ENCODE measurements at regions not wholly inside any gene's neighbourhood (a gene's known extent, or its start where the extent isn't known, plus 50 kb on each side); places are given as distances from the start of the nearest gene placed in this dataset.

DNA sequence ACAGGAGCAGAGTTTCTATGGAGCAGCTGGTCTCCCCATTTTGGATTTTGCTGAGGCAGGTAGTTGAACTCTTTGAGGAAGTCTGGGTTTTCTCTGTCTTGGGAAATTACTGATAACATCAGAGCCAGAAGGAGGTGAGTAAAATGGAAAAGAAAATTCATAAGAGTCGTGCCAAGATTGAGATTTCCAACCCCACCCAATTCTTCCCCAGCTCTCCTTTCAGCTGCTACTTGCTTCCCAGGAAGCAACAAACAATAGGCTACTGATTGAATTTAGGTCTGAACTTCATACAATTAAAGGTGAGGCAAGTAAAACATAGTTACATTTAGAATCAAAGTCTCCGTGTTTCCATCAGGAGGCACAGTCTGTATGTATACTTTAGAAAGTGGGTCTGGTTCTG lies 54.6 kb upstream of the EOLA2 start:
- ATAC-seq, result no peak

DNA sequence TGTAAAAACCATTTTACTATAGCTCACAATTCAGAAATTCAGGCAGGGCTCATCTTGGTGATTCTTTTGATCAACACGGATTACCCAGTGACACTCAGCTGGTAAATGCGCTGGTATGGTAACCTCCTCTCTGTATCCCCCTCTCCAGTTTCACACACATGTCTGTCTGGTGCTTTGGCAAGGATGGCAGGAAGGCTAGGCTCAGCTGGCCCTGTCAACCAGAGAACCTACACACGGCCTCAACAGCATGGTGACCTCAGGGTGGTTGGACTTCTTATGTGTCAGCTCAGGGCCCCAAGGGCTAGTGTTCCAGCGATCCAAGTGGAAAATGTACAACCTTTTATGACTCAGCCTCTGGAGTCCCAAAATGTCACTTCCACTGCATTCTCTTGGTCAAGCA lies 55.7 kb upstream of the EOLA2 start:
- no peak for ATAC-seq

DNA sequence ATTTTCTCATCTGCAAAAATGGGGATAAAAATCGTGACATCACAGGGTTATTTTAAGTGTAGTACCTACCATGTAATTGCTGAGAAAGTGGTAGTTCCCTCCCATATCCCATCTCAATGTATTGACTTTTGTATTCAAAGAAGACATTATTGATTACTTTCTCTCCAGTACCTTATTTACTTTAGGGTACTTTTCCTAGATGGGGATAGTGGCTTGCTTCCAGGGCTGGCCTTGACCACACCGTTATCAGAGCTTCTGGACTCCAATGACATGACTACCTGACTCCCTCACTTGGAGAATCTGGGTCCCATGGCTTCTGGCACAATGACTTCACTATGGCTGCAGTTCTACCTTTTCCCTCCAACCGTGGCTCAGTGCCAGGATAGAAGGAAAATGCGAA lies 58.2 kb upstream of the EOLA2 start:
- ATAC-seq, result no peak

GRCh38 chrX:150005027-150005426 lies 66.7 kb upstream of the EOLA2 start:
- ATAC-seq, result no peak

DNA sequence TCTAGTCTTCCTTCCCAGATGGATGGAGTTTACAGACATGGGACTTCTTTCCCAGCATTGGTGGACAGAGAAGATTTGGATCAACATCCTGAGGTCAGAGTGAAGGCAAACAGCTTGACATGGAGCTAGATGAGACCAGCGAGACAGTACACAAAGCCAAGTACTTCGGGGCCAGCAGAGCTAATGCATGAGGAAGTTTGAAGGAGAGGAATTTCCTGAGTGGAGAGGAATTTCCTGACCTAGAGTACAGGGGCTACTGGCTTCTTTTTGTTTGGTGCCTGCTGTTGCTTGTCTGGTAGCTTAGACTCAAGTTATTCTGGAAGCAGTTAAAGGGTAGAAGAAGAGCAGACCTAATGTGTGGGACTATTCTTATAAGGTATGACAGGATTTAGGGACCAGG lies 69.1 kb upstream of the EOLA2 start:
- no peak for ATAC-seq

DNA sequence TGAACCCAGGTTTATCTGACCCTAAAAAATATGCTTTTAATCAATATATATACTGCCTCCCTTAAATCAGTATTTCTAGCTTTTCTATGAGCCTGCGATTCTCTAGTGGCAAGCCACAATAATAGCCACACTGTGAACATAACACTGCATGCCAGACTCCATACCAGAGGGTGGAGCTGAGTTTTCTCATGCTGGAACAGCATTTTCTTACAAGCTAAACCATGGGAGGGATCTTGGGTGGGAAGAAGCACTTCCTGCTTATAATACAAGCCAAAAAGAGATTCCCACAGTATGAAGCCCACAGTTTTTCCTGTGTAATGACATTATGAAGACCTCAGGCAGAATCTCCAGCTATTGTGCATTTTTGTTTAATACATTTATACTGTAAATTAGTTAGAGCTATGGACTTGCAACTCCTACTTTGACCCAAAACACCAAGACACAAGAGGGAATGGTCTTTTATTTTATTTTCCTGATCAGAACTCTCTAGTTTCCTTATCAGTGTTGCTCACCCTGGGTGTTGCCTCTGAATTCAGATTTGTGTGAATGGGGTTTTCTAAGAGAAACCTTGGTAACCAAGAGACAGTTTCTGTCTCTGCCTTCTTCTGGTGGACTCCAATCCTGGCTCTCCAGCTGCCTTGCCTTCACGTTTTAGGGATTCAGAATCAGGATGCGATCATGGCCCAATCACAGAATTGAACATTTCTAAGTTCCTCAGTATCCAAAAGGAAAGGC lies 74.5 kb upstream of the EOLA2 start:
- ATAC-seq, result no peak

- no peak for ATAC-seq
Measured at GRCh38 chrX:150014525-150014924, 76.2 kb upstream of the EOLA2 start.

- ATAC-seq, result no peak
Measured at GRCh38 chrX:150017868-150018267, 79.6 kb upstream of the EOLA2 start.

- ATAC-seq, result no peak
Measured at GRCh38 chrX:150018931-150019361, 80.7 kb upstream of the EOLA2 start.

GRCh38 chrX:150028692-150029091 lies 90.4 kb upstream of the EOLA2 start:
- no peak for ATAC-seq

GRCh38 chrX:150032742-150033141 lies 94.5 kb upstream of the EOLA2 start:
- no peak for ATAC-seq

- ATAC-seq, result no peak
Measured at GRCh38 chrX:150034788-150035187, 96.5 kb upstream of the EOLA2 start.

DNA sequence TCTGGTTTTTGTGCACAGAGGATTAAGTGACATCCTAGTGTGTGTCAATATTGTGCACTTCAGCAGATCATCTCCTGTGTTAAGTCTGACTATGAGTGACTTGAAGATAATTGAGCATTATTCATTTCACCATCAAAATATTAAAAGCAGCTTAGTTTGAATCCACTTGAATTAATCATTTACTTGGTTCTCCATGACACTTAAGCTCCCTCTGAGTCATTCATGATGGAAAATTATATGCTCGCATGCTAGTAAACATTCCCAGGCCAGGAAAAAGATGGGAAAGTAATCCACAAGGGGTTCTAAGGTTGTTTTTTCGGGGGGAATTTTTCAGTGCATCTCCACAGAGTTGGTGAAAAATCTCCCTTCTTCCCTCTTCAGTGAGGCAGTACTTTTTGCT lies 97.2 kb upstream of the EOLA2 start:
- no peak for ATAC-seq

DNA sequence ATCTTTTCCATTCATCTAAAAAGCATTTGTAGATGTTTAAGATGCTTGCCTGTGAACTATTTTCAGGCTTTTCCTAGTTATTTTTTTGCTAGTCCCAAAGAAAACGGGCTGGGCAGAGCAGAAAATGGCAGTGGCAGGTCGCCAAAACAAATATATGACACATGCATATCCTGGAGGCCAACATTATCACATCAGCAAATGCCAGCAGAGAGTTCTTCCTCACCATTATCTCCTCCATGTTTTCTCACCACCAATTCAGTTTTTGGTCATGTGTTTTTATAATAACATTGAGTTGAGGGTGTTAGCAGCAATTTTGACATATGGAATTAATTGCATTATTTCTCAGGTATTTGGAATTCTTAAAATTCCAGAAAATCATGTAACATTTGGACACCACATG lies 97.9 kb upstream of the EOLA2 start:
- ATAC-seq, result no peak

DNA sequence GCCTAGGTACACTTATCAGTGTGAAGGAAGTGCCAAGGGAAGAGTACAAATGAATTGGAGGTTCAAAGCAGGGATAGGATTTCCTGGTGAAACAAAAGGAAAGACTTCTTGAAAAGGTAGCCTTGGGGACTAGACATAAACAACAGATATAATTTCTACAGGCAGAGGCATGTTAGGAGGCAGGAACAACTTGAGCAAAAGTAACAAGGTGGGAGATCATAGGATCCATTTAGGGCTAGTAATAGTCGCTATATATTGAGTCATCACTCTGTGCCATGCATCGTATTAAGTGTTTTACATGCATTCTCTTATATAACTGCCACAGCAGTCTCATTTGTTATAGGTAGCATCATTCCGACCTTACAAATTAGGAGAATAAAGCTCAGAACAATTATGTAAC lies 98.3 kb upstream of the EOLA2 start:
- no peak for ATAC-seq

DNA sequence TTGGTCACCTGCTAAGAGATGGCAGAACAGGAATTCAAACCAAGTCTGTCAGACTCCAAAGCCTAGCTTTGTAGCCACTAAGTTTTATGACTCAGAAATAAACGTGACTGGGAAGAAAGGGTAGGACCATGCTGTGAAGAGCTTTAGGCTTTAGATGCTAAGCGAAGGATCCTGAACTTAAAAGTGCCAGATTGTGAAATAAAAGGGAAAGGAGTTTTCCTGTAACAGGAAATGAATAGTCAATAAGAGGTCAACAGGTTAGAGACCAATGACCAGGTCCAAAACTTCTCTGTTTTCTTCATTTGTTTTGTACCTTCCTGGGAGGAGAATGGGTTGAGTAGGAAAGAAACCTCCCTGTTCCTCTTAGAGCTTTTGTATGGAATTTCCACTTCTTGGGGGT lies 98.8 kb upstream of the EOLA2 start:
- no peak for ATAC-seq

GRCh38 chrX:150038315-150038714 lies 100.0 kb upstream of the EOLA2 start:
- ATAC-seq, result no peak

DNA sequence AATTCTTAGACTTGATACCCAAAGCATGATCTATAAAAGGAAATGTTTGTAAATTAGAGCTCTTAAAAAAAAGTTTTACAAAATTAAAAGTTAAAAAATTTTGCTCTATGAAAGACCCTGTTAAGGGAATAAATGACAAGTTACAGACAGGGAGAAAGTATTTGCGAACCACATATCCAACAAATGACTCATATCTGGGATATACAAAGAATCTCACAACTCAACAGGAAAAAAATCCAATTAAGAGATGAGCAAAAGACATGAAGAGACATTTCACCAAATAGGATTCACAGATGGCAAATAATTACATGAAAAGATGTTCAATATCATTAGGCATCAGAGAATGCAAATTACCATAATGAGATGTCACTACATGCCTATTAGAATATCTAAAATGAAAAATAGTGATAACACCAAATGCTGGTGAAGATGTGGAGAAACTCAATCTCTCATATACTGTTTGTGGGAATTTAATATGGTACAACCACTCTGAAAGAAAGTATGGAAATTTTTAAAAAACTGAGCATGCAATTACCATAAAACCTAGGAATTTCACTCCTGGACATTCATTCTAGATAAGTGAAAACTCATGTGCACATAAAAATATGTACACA lies 100.8 kb upstream of the EOLA2 start:
- ATAC-seq, result no peak

DNA sequence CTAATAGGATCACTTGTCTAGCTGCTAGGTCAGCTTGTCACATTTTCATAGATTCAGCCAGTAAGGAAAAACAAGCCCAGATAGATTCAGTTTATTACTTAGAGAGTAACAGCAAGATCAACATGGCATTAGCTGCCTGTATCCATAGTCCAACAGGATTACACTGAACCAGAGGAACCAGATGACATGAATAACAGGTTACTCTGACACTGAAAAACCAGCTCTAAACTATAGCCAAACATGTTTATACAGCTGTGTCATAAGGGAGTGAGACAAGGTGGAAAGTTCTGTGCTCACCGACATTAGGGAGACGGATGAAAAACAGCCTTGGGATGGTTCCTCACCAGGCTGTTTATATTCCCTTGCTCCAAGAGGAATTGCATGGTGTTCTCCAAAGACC lies 102.9 kb upstream of the EOLA2 start:
- no peak for ATAC-seq

DNA sequence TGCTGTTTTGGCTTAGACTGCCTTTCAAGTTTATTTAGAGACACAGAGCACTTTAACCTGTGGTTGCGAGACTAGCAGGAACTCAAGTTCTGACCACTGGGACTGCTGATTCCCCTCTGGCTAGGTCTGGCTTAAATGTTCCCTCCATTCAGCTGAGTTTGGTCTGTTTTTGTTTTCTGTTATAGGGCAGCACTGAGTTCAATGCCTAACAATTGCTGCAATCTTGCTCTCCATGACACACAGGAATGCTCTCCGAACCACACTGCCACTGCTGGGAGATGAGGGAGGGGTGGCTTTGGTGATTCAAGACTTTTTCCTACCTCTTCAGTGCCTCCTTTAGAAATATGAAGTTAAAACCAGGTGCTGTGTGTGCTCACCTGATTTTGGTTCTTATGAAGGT lies 106.3 kb upstream of the EOLA2 start:
- ATAC-seq, result no peak

DNA sequence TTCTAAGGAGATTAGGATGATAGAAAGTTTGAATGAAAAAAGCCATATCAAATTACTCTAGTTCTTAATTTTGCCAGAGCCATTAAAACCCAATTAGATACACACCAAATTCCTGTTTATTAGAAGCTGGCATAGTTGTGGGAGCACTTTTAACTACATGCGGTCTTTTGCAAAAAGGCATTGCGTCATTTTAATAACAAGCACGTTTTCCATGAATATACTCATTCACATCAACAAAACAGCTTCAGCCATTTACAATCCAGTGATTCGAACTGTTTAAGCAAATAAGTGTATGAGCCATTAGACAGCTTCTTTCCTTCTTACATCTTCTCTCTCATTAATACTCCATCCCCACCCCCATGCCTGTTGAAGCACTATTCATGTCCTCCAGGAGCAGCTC lies 109.5 kb upstream of the EOLA2 start:
- no peak for ATAC-seq

- ATAC-seq, result no peak
Measured at GRCh38 chrX:150049647-150050046, 111.4 kb upstream of the EOLA2 start.

- no peak for ATAC-seq
Measured at GRCh38 chrX:150050387-150050786, 112.1 kb upstream of the EOLA2 start.

- no peak for ATAC-seq
Measured at GRCh38 chrX:150051096-150051495, 112.8 kb upstream of the EOLA2 start.

GRCh38 chrX:150052226-150052625 lies 113.9 kb upstream of the EOLA2 start:
- no peak for ATAC-seq
